Dendritic cell treated with granulocyte-macrophage colony-stimulating factor and Interleukin-4, amounts not matched to agents 40 ng/mL and 50 ng/mL, for 4 days (primary cell): ENCODE measurements at regions not wholly inside any gene's neighbourhood (a gene's known extent, or its start where the extent isn't known, plus 50 kb on each side); places are given as distances from the start of the nearest gene placed in this dataset.
"Not testable (repeated sequence)": the region's sequence is repeated elsewhere in the genome, so short reads cannot be mapped to it uniquely, and the experiment has no call there.

Experiments used
- H3K27ac Mint-ChIP-seq: one replicate; pipeline ENCODE4 v1.8.0; 2022; ENCODE audit warnings: mild to moderate bottlenecking, mixed read lengths
- H3K27me3 Mint-ChIP-seq: one replicate; pipeline ENCODE4 v1.8.0; 2022; ENCODE audit warnings: mild to moderate bottlenecking, mixed read lengths
- H3K36me3 Mint-ChIP-seq: one replicate; pipeline ENCODE4 v1.8.0; 2022; ENCODE audit warnings: low read depth, mixed read lengths
- H3K4me1 Mint-ChIP-seq: one replicate; pipeline ENCODE4 v1.8.0; 2022; ENCODE audit warnings: low read depth, mixed read lengths
- H3K4me3 Mint-ChIP-seq: one replicate; pipeline ENCODE4 v1.8.0; 2022; ENCODE audit warnings: mild to moderate bottlenecking, moderate library complexity, mixed read lengths
- H3K9me3 Mint-ChIP-seq: one replicate; pipeline ENCODE4 v1.8.0; 2022; ENCODE audit warnings: mixed read lengths
- intact Hi-C: fragments of 100-400 bp; cut with micrococcal nuclease; formaldehyde crosslinking; loops from one replicate; pipeline ENCODE4 v1.15.0; 2022

GRCh38 chr5:6080436-6080835 lies 297.9 kb downstream of the MED10 start:
- Mint-ChIP-seq H3K4me3 (no peak overlapping the region), H3K36me3 (no peaks in the 10 kb centered on the region), H3K9me3 (peaks cover 25% of the 10 kb centered on the region), H3K4me1 (no peaks in the 10 kb centered on the region), H3K27ac (no peak overlapping the region), H3K27me3 (no peaks in the 10 kb centered on the region)
- intact Hi-C loops: no loop called here

DNA sequence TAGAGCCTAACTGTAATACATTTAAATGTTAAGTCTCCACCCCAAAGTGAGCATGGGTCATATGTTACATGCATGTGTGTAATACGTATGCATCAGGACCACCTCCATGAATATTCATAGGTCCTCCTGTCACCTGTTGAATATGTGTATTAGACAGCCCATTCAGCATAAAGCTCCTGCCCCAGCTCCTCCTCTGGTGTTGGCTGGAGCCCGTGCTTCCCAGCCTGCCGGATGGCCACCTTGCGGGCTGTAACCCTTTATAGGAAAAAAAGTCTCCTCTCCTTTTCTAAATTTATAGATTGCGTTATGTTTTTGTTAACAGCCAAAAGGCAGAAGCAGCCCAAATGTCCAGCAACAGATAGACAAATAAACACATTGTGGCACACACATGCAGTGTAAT lies 299.5 kb downstream of the MED10 start:
- Mint-ChIP-seq H3K9me3 (peaks cover 31% of the 10 kb centered on the region), H3K4me3 (no peak overlapping the region), H3K4me1 (no peaks in the 10 kb centered on the region), H3K27me3 (no peaks in the 10 kb centered on the region), H3K27ac (no peak overlapping the region), H3K36me3 (no peaks in the 10 kb centered on the region)
- intact Hi-C loops: no loop called here

DNA sequence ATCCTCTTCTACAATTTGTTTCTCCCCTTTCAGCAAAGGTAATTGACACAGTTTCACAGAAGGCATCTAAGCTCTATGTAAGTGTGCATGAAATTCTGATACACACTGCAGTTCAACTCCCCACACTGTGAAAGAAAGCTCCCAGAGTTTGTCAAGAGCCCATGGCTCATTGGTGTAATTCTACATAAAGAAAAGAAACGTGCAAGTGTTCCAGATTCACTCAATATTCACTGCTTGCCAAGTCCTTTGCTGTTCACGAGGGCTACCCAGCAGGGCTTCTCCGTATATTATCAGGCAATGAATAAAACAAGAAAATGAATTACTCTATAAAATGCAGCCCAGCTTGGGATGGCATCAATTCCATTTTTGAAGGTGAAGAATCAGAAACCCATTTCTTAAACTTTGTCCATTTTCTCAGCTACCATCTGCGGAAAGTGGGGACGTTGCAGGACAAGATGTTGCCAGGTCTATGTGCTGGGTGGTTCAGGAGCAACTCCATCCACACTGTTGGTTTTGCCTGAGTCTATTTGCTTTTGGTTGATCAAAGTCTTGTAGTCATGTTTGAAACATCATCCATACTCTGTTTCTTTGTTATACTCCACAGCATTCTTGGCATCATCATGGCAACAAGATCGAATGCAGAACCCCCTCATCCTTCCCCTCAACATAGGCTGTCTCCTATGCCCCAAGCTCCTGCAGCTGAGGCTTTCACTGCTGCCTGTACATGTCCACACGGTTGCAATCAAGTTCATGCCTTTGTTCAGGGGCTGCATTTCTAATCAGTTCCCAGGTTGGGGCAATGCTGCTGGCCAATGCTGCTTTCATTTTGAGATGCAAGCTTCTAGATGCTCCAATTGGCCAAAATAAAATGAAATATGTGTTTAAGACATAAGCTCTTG lies 301.8 kb downstream of the MED10 start:
- Mint-ChIP-seq H3K36me3 (no peaks in the 10 kb centered on the region), H3K27me3 (no peaks in the 10 kb centered on the region), H3K4me3 (no peak overlapping the region), H3K9me3 (peaks cover 19% of the 10 kb centered on the region), H3K4me1 (no peaks in the 10 kb centered on the region), H3K27ac (no peak overlapping the region)
- intact Hi-C loops: no loop called here

DNA sequence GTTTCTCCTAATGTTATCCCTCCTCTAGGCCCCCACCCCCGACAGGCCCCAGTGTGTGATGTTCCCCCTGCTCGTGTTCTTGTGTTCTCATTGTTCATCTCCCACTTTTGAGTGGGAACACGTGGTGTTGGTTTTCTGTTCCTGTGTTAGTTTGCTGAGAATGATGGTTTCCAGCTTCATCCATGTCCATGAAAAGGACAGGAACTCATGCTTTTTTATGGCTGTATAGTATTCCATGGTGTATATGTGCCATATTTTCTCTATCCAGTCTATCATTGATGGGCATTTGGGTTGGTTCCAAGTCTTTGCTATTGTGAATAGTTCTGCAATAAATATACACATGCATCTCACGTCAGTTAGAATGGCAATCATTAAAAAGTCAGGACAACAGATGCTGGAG lies 305.9 kb downstream of the MED10 start:
- H3K27me3 Mint-ChIP-seq, H3K4me3 Mint-ChIP-seq, intact Hi-C loops, H3K27ac Mint-ChIP-seq, H3K36me3 Mint-ChIP-seq, H3K4me1 Mint-ChIP-seq, H3K9me3 Mint-ChIP-seq: not testable (repeated sequence)

DNA sequence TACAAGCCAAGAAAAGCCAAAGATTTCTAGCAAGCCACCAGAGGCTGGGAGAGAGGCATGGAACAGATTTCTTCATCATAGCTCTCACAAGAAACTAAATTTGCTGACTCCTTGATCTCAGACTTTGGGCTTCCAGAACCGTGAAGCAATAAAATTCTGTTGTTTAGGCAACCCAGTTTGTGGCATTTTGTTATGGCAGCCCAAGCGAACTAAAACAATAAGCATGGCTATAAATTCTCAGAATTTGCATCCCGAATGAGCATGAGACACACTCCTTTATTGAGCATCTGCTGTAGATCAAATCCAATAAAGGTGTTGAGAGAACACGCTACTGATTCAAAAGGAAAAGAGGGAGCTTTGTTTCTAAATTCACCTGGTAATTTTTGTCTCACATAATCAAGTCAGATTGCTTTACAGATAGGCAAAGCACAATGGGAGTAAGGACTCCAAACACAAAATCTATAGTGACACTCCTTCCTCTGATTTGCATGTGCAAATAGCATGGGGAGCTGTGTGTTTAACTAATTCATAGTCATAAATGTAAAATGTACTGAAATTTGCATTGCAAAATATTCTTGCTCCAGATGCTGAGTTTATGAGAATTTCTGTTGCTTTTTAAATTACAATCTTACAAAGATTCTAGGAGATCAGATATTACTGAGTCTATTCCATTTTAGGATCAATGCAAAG lies 308.7 kb downstream of the MED10 start:
- Mint-ChIP-seq H3K27me3 (no peaks in the 10 kb centered on the region), H3K9me3 (peaks cover 9% of the 10 kb centered on the region), H3K36me3 (no peaks in the 10 kb centered on the region), H3K27ac (no peak overlapping the region), H3K4me1 (no peaks in the 10 kb centered on the region), H3K4me3 (no peak overlapping the region)
- intact Hi-C loops: no loop called here

DNA sequence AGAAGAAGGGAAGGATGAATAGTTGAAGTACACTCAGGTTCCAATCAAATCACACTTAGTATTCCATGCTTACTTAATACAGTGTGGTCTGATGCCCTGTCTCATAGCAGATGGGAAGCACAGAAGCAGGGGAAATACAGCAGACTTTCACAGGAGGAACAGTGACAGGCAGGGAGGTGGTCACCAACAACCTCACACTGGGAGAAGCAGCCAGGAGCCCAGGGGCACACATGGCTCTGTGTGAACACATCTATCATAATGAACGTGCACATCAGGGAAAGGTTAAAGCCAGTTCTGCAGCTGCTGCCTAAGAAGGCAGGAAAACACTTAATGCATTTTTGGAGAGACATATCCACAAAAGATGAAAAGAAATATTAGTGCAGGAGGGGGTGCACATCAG lies 312.3 kb downstream of the MED10 start:
- intact Hi-C loops: no loop called here
- no peak overlapping the region for H3K4me3 Mint-ChIP-seq
- H3K9me3 Mint-ChIP-seq: peaks cover 6% of the 10 kb centered on the region
- no peak overlapping the region for H3K27ac Mint-ChIP-seq
- no peaks in the 10 kb centered on the region for H3K27me3 Mint-ChIP-seq
- no peaks in the 10 kb centered on the region for H3K4me1 Mint-ChIP-seq
- no peaks in the 10 kb centered on the region for H3K36me3 Mint-ChIP-seq

GRCh38 chr5:6059137-6059800 lies 319.1 kb downstream of the MED10 start:
- Mint-ChIP-seq H3K36me3 (no peaks in the 10 kb centered on the region), H3K4me3 (no peak overlapping the region), H3K27me3 (no peaks in the 10 kb centered on the region), H3K9me3 (peaks cover 6% of the 10 kb centered on the region), H3K4me1 (no peaks in the 10 kb centered on the region), H3K27ac (no peak overlapping the region)
- intact Hi-C loops: no loop called here

DNA sequence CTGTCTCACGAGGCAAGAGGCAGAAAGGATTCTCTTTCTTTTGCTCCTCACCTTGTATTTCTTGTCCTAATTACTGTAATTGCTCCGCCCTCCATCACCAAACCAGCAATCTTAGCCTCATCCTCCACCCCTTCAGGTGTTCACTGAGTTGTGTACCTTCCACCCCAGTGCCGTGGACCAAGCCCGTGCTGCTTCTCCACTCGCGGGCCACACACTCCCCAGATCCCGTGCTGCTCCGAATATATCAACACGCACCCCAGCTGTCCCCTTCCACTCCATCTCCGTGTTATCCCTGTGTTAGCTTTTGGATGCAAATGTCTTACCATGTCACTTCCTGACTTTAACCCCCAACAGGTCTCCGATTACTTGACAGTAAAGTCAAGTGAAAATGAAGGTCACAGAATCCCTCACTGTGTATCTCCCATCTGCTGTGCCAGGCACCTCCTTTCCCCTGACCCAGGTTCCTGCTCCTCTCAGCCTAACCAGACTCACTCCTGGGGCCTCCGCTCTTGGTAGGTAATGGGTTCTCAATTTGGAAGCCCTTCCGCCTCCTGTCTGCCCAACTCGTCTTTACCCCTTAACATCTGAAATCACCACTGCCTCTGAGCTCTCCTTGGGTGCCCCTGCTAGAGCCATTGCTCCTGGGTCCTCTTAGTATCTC lies 320.2 kb downstream of the MED10 start:
- H3K27me3 Mint-ChIP-seq: no peaks in the 10 kb centered on the region
- no peaks in the 10 kb centered on the region for H3K36me3 Mint-ChIP-seq
- H3K9me3 Mint-ChIP-seq: peaks cover 8% of the 10 kb centered on the region
- H3K4me3 Mint-ChIP-seq: no peak overlapping the region
- intact Hi-C loops: no loop called here
- no peak overlapping the region for H3K27ac Mint-ChIP-seq
- H3K4me1 Mint-ChIP-seq: no peaks in the 10 kb centered on the region

- Mint-ChIP-seq H3K27me3 (no peaks in the 10 kb centered on the region), H3K4me1 (no peaks in the 10 kb centered on the region), H3K4me3 (no peak overlapping the region), H3K36me3 (no peaks in the 10 kb centered on the region), H3K9me3 (peaks cover 8% of the 10 kb centered on the region), H3K27ac (no peak overlapping the region)
- intact Hi-C loops: no loop called here
These were observed 322.1 kb downstream of the MED10 start for GRCh38 chr5:6056280-6056679.

GRCh38 chr5:6049662-6050061 lies 328.7 kb downstream of the MED10 start:
- intact Hi-C loops: loop anchor here (1.0 kb wide), 1 partner anchor 48 kb away; no protein-coding TSS in a partner anchor
- no peaks in the 10 kb centered on the region for H3K36me3 Mint-ChIP-seq
- no peaks in the 10 kb centered on the region for H3K27me3 Mint-ChIP-seq
- H3K27ac Mint-ChIP-seq: no peak overlapping the region
- peaks cover 8% of the 10 kb centered on the region for H3K9me3 Mint-ChIP-seq
- H3K4me3 Mint-ChIP-seq: no peak overlapping the region
- H3K4me1 Mint-ChIP-seq: no peaks in the 10 kb centered on the region

DNA sequence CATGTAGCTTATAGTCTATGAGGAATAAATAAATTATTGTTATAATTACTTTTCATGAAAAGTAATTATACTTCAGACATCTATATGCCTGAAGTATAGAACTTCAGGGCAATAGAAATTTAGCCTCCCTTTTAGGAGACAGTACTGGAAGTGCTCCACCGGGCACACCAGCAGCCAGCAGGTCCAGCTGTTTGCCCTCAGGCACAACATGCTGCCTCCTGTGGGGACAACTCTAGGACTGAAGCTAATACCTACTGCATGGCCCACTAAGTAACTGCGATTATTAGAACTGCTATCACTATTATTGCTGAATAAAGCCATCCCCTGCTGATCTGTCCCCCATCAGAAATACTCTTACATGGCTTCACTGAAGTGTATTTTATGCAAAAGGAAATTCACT lies 329.6 kb downstream of the MED10 start:
- Mint-ChIP-seq H3K36me3 (no peaks in the 10 kb centered on the region), H3K27me3 (no peaks in the 10 kb centered on the region), H3K27ac (no peak overlapping the region), H3K4me1 (no peaks in the 10 kb centered on the region), H3K4me3 (no peak overlapping the region), H3K9me3 (peaks cover 8% of the 10 kb centered on the region)
- intact Hi-C loops: no loop called here

DNA sequence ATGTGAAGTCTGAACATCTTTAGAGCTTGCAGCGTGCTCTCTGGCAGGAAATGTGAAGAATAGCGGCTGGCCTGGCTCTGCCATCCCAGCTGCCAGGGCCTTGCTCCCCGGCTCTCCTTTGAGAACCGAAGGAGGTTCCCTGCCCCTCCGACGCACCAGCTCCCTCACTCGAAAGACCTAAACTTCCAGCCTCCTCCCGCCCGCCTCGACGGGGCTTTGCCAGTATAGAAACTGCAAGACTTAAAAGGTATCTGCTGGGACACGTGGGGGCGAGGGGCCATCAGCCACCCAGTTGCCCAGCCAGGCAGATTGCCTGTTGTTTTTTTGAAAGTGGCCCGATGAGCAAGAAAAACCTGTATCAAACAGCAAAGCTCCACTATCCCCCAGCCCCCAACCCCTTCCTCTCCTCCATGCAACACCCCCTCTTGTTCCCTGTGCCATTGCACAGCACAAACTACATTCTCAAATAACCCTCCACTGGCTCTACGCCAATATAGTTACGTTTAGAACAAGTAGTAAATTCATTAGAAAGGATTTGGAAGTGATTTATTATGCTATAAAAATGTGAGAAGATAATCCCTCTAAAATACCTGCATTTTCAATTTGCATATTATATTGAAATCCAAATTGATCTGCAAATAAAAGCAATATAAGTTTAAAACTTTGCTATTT lies 331.9 kb downstream of the MED10 start:
- no peaks in the 10 kb centered on the region for H3K36me3 Mint-ChIP-seq
- H3K27me3 Mint-ChIP-seq: no peaks in the 10 kb centered on the region
- intact Hi-C loops: no loop called here
- no peak overlapping the region for H3K4me3 Mint-ChIP-seq
- no peak overlapping the region for H3K27ac Mint-ChIP-seq
- no peaks in the 10 kb centered on the region for H3K9me3 Mint-ChIP-seq
- H3K4me1 Mint-ChIP-seq: no peaks in the 10 kb centered on the region

DNA sequence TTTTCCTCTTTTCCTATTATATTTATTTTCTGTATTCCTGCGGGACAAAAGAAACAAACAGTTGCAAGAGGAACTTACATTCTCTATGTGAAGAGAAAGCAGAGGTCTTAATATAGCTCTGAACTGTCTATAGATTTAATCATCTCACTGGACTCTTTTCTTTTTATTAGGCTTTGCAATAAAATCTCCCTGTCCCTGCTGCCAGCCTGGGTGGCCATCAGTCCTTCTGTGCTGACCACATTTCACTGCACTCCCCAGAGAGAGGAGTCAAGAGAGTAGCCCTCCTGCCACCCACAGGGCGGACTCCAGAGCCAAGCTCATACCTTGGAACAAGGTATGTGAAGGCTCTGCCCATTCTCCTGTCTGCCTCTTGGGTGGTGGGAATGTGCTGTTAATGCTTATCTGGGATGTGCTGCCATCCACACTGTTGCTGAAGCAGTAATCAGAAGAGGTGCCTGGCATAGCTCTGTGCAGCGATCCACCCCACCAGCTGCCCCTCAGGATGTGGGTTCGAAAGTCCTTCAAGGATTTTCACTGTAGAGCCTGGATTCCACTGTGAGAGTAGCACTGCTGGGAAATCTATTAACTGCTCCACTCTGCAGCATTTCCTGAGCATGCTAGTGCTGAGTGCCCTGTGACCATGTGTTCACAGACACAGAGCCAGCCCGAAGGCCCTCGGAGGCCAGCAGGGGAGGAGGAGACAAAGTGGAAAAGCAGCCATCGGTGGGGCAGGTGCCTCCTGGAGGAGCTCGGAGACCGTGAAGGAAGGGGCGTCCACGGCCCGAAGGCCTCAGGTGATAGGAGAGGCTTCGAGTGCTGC lies 334.6 kb downstream of the MED10 start:
- H3K27ac Mint-ChIP-seq: no peak overlapping the region
- H3K4me1 Mint-ChIP-seq: no peaks in the 10 kb centered on the region
- no peak overlapping the region for H3K4me3 Mint-ChIP-seq
- H3K36me3 Mint-ChIP-seq: no peaks in the 10 kb centered on the region
- H3K27me3 Mint-ChIP-seq: no peaks in the 10 kb centered on the region
- no peaks in the 10 kb centered on the region for H3K9me3 Mint-ChIP-seq
- intact Hi-C loops: no loop called here
